ENCODE measurements at regions not wholly inside any gene's neighbourhood (a gene's known extent, or its start where the extent isn't known, plus 50 kb on each side); places are given as distances from the start of the nearest gene placed in this dataset.

- H4K20me1 ChIP-seq (ENCODE audit: insufficient read depth, low read length) = no peaks in the 10 kb centered on the region
- FAIRE-seq (no peak), ATAC-seq (no peak), DNase-seq (ENCODE audit: low spot score) (no peak)
- no peaks in the 10 kb centered on the region for H3K27me3 ChIP-seq (ENCODE audit: control insufficient read depth in 1 of 2, insufficient read depth in 2 of 2, low read length in 2 of 2)
- BruUV-seq (replicated peaks) = no TSS peak
- no peaks in the 10 kb centered on the region for H3K36me3 ChIP-seq (replicated peaks in 1 of 2; ENCODE audit: control insufficient read depth in 1 of 2, insufficient read depth in 2 of 2, low read length in 2 of 2)
- H2AFZ ChIP-seq (ENCODE audit: low read length) = no peak overlapping the region
- ChIA-PET POLR2A (no interaction called here), CTCF (ENCODE audit: low intra/inter-chr PET ratio, low total read pairs) (no interaction called here)
- in situ Hi-C loops (cut with HindIII; ENCODE audit: extremely low pct_ligation_motif_present, low pct_unique_long_range_greater_than_20kb) (no loop called here), intact Hi-C loops (cut with micrococcal nuclease; ENCODE audit: unreplicated experiment) (no loop called here)
- H3K9me3 ChIP-seq (ENCODE audit: low read length) = no peaks in the 10 kb centered on the region
- no peaks in the 10 kb centered on the region for H3K79me2 ChIP-seq (ENCODE audit: insufficient read depth, low read length)
- WGBS (ENCODE audit: low lambda C conversion rate) = 41% methylated on average over 2 of the region's 2 CpGs
- H3K4me3 ChIP-seq (replicated peaks in 1 of 3; ENCODE audit: insufficient read depth in 1 of 3, low read depth in 2 of 3, low read length in 3 of 3) = no peak overlapping the region
- TF ChIP-seq MAFF (IDR thresholded peaks at IDR 0.05; ENCODE audit: low read depth, low read length) = peak; percentile 63
- peak; percentile 63 to 76 for TF ChIP-seq MAFK (conservative IDR thresholded peaks at IDR 0.05 in 1 of 2, IDR thresholded peaks at IDR 0.05 in 1 of 2; ENCODE audit: low read length in 2 of 2)
- no peak for TF ChIP-seq NR2C2 (CRISPR knock-in tag; IDR thresholded peaks at IDR 0.05; ENCODE audit: borderline replicate concordance)
- no peak for TF ChIP-seq YEATS4 (CRISPR knock-in tag; IDR thresholded peaks at IDR 0.05; ENCODE audit: borderline replicate concordance)
- no peak for TF ChIP-seq ELF4 (CRISPR knock-in tag; IDR thresholded peaks at IDR 0.05; ENCODE audit: borderline replicate concordance)
- no peak overlapping the region for H3K27ac ChIP-seq (ENCODE audit: extremely low read length, insufficient read depth, low read length)
- H3K4me1 ChIP-seq (ENCODE audit: insufficient read depth, low read length) = no peaks in the 10 kb centered on the region
- H3K9ac ChIP-seq (ENCODE audit: insufficient read depth, low read depth, low read length) = no peak overlapping the region
- no peak overlapping the region for H3K4me2 ChIP-seq (ENCODE audit: low read depth, low read length)
Observed at GRCh38 chr6:94394822-94395221, 975.5 kb upstream of the EPHA7 start.

GRCh38 chr6:94389218-94389617 lies 969.9 kb upstream of the EPHA7 start:
- ATAC-seq (no peak), FAIRE-seq (no peak), DNase-seq (ENCODE audit: low spot score) (no peak)
- H4K20me1 ChIP-seq (ENCODE audit: insufficient read depth, low read length) = no peaks in the 10 kb centered on the region
- H3K4me2 ChIP-seq (ENCODE audit: low read depth, low read length) = no peak overlapping the region
- H3K36me3 ChIP-seq (replicated peaks in 1 of 2; ENCODE audit: control insufficient read depth in 1 of 2, insufficient read depth in 2 of 2, low read length in 2 of 2) = no peaks in the 10 kb centered on the region
- H3K4me1 ChIP-seq (ENCODE audit: insufficient read depth, low read length) = no peaks in the 10 kb centered on the region
- BruUV-seq (replicated peaks) = no TSS peak
- no peaks in the 10 kb centered on the region for H3K9me3 ChIP-seq (ENCODE audit: low read length)
- no peak overlapping the region for H3K9ac ChIP-seq (ENCODE audit: insufficient read depth, low read depth, low read length)
- no peak overlapping the region for H3K27ac ChIP-seq (ENCODE audit: extremely low read length, insufficient read depth, low read length)
- H3K4me3 ChIP-seq (replicated peaks in 1 of 3; ENCODE audit: insufficient read depth in 1 of 3, low read depth in 2 of 3, low read length in 3 of 3) = no peak overlapping the region
- ChIA-PET CTCF (ENCODE audit: low intra/inter-chr PET ratio, low total read pairs) (no interaction called here), POLR2A (no interaction called here)
- 0% methylated on average over 2 of the region's 2 CpGs for WGBS (ENCODE audit: low lambda C conversion rate)
- in situ Hi-C loops (cut with HindIII; ENCODE audit: extremely low pct_ligation_motif_present, low pct_unique_long_range_greater_than_20kb) = no loop called here
- H3K27me3 ChIP-seq (ENCODE audit: control insufficient read depth in 1 of 2, insufficient read depth in 2 of 2, low read length in 2 of 2) = no peaks in the 10 kb centered on the region; a peak in 1 of 5 replicates
- H2AFZ ChIP-seq (ENCODE audit: low read length) = no peak overlapping the region
- H3K79me2 ChIP-seq (ENCODE audit: insufficient read depth, low read length) = no peaks in the 10 kb centered on the region
- intact Hi-C loops (cut with micrococcal nuclease; ENCODE audit: unreplicated experiment) = no loop called here
- TF ChIP-seq KDM3A (CRISPR knock-in tag; IDR thresholded peaks at IDR 0.05; ENCODE audit: low read depth) (no peak), GFI1 (CRISPR knock-in tag; IDR thresholded peaks at IDR 0.05; ENCODE audit: borderline replicate concordance) (no peak), ZFP62 (CRISPR knock-in tag; IDR thresholded peaks at IDR 0.05) (no peak), MAFG (CRISPR knock-in tag; IDR thresholded peaks at IDR 0.05) (no peak), PBX2 (CRISPR knock-in tag; IDR thresholded peaks at IDR 0.05) (no peak), SP5 (CRISPR knock-in tag; IDR thresholded peaks at IDR 0.05; ENCODE audit: borderline replicate concordance, low read depth) (no peak), DNMT3B (CRISPR knock-in tag; conservative IDR thresholded peaks at IDR 0.05) (no peak), ZNF446 (CRISPR knock-in tag; IDR thresholded peaks at IDR 0.05) (no peak), IKZF4 (CRISPR knock-in tag; IDR thresholded peaks at IDR 0.05; ENCODE audit: borderline replicate concordance, low read depth, not compliant biosample characterization) (no peak), MXD4 (CRISPR knock-in tag; IDR thresholded peaks at IDR 0.05) (no peak), ZBTB1 (CRISPR knock-in tag; IDR thresholded peaks at IDR 0.05; ENCODE audit: borderline replicate concordance) (no peak), REST (IDR thresholded peaks at IDR 0.05; ENCODE audit: borderline replicate concordance in 1 of 2, low read depth in 1 of 2, low read length in 2 of 2) (no peak)

Measured in HepG2 (cell line).